Fibroblast of skin of abdomen (primary cell): ENCODE measurements at regions not wholly inside any gene's neighbourhood (a gene's known extent, or its start where the extent isn't known, plus 50 kb on each side); places are given as distances from the start of the nearest gene placed in this dataset.
A peak's percentile ranks its signal among the peaks of the same experiment; 100 is the strongest.

Experiments used
- DNase-seq: peaks from one replicate; pipeline ENCODE4 v3.0.0-alpha.2; 2013

DNA sequence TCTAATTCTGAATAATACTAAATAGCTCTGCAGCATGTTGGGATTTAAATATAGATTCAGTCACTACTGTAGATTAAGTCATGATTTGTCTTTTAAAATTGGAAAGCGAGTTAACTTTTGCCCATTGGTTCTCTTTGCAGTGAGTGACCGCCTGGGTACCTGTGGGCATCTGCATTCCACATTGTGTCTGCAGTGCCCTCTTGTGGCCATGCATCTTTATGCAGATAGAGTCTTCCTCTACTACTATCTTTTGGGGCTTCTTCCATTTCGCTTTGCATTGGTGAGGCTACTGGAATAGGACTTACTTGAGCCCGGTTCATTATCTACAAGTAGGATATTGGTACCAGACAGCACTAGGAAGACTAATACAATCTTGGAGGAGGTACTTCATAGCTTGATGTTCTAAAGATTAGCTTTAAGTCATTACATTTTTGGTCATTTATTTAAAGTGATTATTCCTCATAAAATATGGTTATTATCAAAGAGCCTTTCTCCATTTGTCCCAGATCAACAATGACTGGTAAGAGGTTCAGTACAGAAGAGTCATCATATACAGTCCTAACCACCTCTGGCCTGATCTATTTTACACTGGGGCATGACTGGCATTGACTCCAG, 203.0 kb downstream of the SOCS6 start:
- peak; percentile 16 for DNase-seq

DNA sequence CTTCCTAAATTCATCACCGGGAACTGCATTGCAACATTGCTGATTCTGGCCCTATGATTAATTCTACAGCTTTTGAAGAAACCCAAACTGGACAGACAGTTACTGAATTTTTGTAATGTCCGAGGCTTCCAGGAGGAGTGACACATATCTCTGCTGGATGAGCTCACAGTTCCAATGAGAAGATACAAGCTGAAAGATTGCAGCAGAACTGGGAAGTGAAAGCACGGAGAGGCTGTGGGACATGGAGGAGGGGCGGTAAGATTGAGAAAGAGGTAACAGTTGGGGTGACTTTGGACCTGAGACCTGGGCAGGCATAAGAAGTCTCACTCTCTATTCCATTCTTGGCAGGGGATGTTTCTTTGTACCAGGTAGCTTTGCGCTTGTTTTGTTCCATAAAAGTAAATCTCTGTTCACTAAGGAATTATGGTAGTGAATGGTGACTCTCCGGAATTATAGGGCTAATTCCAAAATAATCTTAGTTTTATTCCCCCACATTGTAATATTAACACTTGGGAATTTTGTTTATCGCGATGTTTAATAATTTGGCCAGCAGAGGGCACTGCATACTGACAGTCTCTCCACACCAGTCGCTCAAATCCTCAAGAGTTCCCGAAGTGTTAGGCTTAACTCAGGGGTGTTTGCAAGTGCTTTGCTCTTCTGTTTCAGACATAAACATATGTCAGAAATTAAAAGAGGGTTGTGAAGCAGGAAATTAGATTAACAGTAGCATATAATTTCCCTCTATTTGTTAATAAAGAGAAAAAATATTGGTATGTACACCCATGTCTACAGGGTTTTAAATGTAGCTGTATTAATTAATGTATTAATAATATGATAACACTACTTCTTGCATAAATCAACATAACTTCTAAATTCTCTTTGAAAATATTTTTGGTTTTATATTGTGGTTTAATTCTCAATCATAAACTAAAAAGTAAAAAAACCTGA, 201.4 kb downstream of the SOCS6 start:
- DNase-seq: peak; percentile 52

DNA sequence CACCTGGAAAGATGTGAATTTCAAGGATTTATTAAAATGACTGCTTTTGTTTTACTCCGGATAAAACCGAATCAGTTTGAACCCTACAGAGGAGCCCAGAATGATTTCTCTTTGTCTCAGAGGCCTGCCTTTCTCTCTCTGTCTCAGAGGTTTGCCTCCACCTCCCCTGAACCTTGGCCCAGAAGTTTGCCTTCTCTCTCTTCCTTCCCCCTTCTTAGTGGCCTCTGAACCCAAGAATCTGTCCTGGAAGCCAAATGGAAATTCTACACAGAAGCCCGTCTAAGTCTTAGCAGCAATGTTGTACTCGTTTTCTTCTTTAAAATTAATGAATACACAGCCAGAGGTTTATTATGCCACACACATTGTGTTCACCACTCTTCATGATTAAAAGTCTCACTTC, 200.7 kb downstream of the SOCS6 start:
- no peak for DNase-seq

DNA sequence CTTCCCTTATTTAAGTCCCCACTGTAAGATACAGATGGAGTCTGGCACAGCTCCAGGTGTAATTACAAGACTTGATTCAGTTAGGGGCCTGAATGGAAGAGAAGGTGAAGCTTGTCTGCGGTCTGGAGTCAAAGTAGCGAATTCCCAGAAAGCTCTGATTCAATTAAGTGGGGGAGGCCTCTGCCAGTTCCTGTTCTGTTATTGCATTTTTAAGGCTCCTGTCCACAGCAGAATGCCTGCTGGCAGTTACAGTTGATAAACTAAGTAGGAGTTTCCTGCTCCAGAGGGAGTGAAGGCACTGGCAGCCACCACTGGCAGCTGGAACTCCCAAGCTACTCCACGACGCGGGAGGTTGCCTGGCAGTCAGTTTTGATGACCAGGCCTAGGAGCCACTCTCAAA, 181.1 kb downstream of the SOCS6 start:
- DNase-seq: peak; percentile 16

DNA sequence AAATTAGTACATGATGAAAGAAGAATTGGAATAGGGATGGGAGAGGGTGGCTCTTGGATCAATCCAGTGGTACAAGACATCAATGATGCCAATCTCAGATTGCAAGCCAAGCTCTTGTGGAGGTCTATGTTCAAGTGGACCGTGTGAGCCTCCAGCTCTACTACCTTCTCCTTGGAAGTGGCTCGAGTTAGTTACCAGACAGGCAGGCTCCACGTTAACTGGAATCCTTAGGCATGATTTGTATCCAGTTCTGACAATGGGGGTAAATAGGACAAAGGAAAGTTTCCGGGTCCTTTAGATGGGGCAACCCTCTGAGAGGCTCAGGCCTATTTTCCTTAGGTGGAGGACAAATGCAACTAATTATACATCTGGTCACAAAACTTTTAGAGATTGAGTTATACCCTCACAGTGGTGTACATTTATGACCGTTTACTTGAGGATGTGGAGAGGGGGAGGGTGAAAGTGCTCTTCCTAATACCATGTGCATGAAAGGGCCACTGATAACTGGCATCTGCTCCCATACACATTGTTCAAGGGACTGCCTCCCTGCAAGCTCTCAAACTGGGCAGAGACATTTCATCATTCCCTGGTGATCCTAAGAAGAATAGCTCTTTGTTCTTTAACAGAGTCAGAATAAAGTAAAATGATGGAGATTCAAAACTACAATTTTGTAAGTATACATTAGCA, 180.2 kb downstream of the SOCS6 start:
- no peak for DNase-seq

DNA sequence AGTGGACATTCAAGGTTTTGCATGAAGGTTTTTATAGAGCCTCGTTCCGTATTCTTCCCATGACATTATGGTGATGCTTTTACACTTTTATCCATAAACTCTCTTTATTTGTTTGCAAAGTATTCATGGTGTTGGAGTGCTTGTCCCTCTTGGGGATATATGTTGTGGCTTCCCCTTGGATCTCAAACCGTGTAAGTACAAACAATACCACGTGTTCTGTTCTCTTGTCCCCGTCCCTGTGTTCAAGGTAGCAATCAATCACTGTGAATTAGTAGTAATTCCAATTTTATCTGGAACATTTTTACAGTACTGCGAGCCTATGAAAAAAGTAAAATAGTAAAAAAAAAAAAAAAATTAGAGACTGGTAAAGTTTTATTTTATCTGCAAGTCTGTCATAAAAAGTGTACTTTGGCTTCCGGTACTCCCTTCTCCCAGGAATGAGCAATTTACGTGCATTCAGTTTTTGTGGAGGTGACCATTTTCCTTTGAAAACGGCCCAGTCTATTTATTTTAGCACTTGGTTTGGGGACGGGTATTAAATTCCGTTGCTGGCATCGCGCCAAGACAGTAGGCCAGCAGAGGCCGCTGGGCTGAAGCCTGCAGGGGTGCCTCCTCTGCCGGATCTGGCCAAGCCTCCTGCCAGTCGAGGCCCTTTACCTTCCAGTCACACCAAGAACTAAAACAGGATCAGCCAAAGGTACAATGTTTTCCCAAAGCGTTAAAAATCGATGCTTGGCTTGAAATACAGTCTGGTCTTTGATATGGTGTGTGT, 175.7 kb downstream of the SOCS6 start:
- peak; percentile 62 for DNase-seq

DNA sequence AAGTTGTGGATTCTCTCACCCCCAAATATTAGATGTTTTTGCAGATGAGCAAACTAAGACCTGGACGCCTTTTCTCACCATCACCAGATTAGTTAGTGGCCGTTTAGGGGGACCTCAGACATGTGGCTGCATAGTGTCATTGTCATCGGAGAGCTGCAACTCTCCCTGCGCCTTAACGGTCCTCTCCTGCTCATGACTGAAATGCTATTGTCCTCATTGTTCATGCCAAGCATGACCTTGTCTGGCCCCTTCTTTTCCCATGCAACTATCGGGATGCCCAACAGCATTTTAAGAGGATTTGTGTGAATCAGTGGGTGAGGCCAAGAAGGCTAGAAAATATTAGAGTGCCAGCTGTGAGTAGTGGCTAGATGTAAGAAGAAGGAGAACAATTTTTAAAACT, 174.2 kb downstream of the SOCS6 start:
- DNase-seq: no peak

DNA sequence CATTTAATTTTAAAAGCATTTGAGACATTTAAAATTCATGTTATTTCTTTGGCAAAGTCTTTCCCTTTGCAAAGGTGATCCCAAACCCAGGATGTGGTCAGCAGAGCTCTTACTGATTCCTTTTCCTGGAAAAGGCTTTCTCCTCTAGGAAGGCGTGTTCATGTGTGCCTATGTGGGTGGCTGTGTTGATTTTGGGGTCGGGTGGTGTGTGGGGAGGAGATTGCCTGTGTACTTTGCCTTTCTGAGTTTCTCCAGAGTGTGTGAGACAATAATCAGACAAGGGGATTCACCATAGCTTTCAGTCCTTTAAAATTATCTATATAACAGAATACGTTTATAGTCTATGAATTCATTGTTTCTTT, 173.2 kb downstream of the SOCS6 start:
- DNase-seq: no peak

DNA sequence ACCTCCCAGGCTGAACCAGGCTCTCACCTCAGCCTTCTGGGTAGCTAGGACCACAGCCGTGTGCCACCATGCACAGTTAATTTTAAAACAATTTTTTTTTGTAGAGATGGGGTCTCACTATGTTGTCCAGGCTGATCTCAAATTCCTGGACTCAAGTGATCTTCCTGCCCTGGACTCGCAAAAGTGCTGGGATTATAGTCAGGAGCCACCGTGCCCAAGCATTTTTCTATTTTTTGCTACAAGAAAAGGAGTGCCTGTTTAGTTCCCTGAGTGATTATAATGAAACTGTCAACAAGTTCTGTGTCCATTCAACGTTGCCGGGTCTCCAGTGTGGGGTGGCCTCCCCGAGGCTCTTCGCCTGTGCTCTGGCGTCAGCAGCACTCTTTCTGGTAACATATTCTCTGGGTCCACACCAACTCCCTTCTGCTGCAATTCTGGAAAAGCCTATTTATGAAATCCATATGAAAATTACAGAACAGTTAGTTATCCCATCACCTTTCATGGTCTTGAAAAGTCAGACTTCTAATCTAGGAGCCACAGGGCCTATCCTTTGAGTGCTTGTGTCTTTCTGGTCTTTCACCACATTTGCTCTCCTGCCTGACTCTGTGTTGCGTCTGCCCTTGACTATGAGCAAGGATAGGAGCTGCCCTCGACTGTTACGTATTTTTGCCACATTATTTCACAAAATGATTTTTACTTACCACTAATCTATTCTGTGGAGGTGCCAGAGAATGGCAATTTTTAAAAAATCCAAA, 172.7 kb downstream of the SOCS6 start:
- no peak for DNase-seq

DNA sequence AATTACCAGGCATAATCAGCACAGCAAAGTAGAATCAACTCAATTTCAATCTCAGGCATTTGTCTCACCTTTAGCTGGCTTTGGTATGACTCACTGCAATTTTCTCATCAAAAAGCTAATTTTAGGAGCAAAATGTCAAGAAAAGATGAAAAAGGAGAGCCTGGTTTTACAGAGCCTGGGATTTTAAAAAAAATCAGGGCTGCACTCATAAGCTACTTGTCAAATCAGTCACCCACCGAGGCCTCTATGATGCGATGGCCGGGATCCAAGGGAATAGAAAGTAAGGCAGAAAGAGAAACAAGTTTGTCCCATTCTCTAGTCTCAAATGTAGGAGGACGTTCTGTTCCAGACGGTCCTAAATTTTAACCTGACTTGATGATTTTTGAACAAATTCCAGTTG, 170.9 kb downstream of the SOCS6 start:
- no peak for DNase-seq

DNA sequence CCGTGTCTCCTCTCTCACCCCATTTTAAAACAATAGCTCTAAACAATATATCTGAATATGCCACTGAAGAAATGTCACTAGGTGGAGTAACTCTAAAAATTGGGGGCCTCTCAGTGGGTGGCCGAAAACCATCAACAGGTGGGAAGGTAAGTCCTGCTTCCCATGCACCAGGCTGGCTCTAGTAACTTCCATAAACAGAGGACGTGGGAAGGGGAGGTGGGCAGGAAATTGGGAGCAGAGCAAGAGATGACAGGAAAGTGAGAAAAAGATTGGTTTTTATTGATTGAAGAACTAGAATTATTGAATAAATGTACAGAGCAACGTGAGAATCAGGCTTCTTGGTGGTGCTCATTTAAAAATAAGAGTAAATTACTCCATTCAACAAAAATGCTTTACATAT, 170.4 kb downstream of the SOCS6 start:
- no peak for DNase-seq

DNA sequence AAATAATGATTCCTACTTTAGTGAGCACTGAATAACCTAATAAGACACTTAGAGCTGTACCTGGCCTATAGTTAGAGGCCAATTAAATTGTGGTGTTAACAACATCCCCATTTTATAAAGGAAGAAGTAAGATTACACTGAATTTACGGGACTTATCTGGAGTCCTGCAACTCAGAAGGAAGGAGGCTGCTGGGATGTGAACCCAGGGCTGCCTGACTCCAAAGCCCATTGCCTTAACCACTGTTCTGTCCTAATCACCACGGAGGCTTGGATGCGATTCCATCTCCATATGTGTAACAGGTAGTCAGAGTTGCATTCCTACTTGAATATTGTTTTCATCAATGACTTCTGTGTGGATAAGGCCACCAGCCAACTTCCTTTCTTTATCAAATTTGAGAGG, 168.9 kb downstream of the SOCS6 start:
- DNase-seq: no peak

DNA sequence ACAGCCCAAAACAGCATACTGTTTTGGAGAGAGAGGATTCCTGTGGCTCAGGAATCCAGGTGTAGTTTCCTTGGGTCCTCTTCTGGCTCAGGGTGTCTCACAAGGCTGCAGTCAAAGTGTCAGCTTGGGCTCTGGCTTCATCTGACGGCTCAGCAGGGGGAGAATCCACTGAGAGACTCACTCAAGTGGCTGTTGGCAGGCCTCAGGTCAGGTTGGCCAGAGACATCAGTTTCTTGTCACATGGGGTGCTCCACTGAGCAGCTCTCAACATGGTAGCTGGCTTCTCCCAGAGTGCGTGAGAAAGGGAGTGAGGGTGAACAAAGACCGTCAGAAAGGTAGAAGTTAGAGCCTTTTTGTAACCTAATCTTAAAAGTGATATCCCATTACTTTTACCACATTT, 168.4 kb downstream of the SOCS6 start:
- no peak for DNase-seq

DNA sequence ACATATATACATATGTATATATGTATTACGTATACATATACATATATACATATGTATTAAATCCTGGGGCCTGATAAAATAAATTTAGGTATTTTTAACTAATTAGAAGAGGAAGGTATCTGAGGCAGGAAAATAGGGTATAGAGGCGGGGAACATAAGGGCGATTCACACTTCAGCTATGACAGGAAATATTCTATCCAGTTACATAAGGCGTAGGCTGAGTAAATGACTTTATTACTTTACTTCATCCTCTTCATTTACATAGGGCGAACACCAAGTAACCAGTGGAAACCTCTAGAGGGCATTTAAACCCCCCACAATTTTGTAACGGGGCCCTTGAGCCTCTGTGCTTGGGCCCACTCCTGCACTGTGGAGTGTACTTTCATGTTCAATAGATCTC, 167.5 kb downstream of the SOCS6 start:
- DNase-seq: no peak

DNA sequence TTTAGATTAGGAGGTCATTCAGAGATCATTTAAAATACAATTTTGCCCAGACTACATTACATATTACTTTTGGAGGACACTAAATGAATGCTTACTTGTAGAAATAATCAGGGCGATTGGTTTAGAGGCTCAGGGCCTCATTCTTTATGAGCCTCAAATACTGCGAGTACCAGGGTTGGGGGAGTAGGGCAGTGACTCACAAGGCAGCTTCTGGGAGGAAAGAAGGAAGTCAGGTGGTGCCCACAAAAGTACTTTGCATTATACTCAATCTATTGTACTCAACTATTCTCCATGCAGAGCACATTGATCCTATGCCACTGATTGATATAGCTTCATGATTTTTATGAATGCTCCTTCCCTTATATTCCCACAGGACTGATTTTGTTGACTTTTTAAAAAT, 166.9 kb downstream of the SOCS6 start:
- DNase-seq: no peak

DNA sequence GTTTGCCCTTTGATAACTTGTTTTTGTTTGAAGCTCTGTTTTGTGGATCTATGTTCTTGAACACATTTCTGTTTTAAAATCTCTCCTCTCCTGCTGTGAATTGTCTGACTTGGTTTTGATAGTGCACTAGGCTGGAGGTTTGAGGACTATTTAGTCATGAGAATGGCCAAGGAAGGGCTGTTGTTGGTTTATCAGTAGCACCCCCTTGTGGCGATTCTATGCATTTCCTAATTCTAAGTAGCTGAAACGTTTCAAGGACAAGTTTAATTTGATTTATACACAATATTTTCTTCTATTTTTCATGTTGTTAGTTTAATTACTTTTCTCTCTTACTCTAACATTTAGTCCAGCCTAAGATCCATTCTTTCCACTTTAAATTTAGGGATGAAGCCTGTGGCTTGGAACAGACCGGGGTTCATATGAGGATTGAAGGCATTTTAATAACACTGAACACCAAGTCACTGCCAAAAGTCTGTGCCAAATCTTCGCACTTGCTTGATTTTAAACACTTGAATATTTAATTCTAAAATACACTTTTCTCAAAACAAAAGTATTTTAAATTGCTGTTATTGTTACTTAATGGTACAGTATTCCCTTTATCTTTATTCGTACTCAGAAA, 166.0 kb downstream of the SOCS6 start:
- DNase-seq: peak; percentile 60

DNA sequence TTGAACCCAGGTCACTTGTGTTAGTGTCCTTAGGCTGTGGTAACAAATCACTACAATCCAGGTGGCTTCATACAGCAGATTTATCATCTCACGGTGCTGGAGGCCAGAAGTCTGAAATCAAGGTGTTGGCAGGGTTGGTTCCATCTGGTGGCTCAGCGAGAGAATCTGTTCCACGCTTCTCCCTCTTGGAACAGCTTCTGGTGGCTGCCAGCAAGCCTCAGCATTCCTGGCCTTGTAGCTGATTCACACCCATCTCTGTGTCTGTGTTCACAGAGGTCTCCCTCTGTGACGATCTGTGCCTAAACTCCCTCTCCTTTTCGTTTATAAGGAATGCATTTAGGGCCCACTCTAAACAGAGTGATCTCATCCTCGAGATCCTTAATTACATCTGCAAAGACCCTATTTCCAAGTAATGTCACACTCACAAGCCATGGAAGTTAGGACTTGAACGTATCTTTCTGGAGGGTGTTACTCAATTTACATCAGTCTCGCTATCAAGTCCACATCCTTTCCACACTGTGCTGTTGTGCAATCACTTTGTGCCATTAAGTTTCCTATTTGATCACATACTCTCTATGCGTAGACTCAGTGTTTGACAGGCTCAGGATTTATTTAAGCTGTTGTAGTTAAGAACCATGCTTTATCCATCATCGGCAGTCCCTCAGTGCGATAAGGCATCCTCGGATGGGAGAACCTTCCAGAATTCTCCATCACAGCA, 164.4 kb downstream of the SOCS6 start:
- DNase-seq: peak; percentile 10

DNA sequence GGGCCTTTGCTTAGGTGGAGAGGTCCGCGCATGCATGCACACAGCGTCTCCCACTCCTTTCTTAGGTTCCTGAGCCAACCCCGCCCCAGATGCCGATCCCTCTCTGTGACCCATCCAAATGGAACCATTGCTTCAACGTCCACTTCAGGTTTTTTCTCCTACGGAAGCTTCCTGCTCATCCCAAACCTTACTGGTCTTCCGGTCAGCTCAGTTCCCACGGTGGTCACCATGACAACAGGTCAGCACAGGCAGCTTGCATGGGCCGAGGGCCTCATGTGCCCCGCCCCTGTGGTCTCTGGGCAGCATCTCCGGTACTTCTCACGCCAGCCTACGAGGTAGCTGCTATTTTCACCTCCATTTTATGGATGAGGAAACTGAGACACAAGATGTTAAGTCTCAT, 163.7 kb downstream of the SOCS6 start:
- no peak for DNase-seq

DNA sequence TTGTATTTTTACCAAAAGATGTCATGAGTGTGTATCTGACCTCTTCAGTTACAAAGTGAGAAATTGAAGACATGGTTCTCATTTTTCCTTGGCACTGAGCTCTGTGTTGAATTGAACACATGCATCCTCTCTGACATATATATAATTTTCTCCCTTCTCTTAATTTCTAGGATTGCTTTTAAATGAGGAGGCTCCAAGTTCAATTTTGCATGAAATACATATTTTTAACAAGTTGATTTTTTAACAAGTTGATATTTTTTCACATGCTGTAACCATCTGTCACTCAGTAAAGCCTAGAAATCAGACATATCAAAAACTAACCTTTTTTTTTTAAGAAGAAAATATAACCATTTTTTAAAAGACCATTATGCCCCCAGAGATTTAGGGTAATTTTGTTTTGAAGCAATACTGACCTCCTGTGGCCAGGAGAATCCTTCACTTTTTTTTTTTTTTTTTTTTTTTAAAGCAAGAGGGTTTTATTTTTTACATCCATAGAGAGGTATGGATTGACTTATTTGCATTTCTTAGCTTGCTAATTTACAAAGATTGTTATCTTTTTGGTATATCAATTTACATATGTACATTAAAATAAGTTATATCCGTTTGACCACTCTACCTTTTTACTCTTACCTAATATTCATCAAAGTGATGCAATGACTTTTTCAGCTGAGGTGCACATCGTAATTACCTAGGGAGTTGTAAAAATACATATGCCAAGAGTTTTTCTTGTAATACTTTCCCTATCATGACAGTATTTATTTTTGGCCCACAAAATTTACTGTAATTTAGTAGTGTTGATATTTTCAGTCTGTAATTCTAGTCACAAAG, 161.8 kb downstream of the SOCS6 start:
- DNase-seq: peak; percentile 9

DNA sequence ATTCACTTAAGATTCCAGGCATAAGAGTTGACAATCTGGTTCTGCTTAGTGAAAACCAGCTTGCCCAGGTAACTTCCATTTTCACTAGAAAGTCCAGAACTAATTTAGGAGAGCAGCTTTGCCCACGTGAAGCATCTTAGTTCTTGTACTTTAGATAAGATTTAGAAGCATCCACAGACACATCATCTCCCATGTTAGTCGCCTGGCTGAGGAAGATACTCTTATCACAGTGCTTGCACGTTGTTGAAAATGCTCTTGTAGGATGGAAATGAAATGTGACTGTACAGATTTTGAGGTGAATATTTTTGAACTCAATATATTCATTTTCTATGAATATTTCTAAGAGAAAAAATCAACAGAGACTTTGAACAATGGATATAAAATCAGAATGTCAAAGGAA, 159.7 kb downstream of the SOCS6 start:
- no peak for DNase-seq
